Chondrocyte (in vitro differentiated cells): ENCODE measurements at regions not wholly inside any gene's neighbourhood (a gene's known extent, or its start where the extent isn't known, plus 50 kb on each side); places are given as distances from the start of the nearest gene placed in this dataset.

Experiments used
- DNase-seq: peaks from one replicate; pipeline ENCODE4 v3.0.0; 2021; ENCODE audit warnings: mixed read lengths, low spot score
- H3K27ac Mint-ChIP-seq: one replicate; pipeline ENCODE4 v1.8.0; 2021; ENCODE audit warnings: mild to moderate bottlenecking, moderate library complexity, mixed read lengths; ENCODE audit not compliant: unreplicated experiment
- H3K27me3 Mint-ChIP-seq: 2 replicates; pipeline ENCODE4 v1.8.0; 2021; ENCODE audit warnings: low read depth, mixed read lengths
- H3K36me3 Mint-ChIP-seq: 2 replicates; pipeline ENCODE4 v1.8.0; 2021; ENCODE audit warnings: low read depth, mixed read lengths
- H3K4me1 Mint-ChIP-seq: 2 replicates; pipeline ENCODE4 v1.8.0; 2021; ENCODE audit warnings: low read depth, mild to moderate bottlenecking, mixed read lengths
- H3K4me3 Mint-ChIP-seq: one replicate; pipeline ENCODE4 v1.8.0; 2021; ENCODE audit warnings: mild to moderate bottlenecking, moderate library complexity, mixed read lengths; ENCODE audit not compliant: unreplicated experiment
- H3K9me3 Mint-ChIP-seq: 2 replicates; pipeline ENCODE4 v1.8.0; 2021; ENCODE audit warnings: low read depth, mixed read lengths
- CTCF ChIP-seq: fragments of 200-600 bp; sonication (generic); IDR thresholded peaks from 2 replicates; pipeline ENCODE4 v1.5.0; 2021; ENCODE audit warnings: antibody characterized with exemption, mild to moderate bottlenecking, moderate library complexity

GRCh38 chr10:43710772-43711471 lies 62.2 kb upstream of the ZNF32 start:
- Mint-ChIP-seq H3K27ac (no peak overlapping the region), H3K4me1 (peaks cover 17% of the 10 kb centered on the region), H3K27me3 (no peaks in the 10 kb centered on the region), H3K9me3 (no peaks in the 10 kb centered on the region), H3K4me3 (no peak overlapping the region), H3K36me3 (no peaks in the 10 kb centered on the region)
- no peak for TF ChIP-seq CTCF
- DNase-seq, result no peak

GRCh38 chr10:43708262-43708661 lies 59.6 kb upstream of the ZNF32 start:
- no peak for DNase-seq
- Mint-ChIP-seq H3K36me3 (no peaks in the 10 kb centered on the region), H3K27ac (no peak overlapping the region), H3K4me1 (peaks cover 17% of the 10 kb centered on the region), H3K9me3 (no peaks in the 10 kb centered on the region), H3K4me3 (no peak overlapping the region), H3K27me3 (no peaks in the 10 kb centered on the region)
- TF ChIP-seq CTCF, result no peak

DNA sequence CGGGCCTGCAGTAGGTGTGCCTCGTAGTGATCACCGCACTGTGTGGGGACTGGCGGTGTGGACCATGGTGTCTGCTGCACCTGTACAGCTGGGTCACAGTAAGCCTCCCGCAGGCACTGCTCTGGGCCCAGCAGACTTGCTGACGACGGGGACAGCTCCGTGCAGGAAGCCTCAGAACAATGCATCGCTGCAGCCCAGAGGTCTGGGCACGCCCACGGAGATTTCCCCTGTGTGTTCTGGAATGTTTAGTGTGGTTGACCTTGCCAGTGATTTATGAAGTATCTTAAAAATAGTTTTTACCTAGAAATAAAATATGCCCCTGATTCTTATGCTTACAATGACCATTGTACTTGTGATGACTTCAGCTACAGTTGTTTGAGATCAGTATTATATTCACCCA lies 59.1 kb upstream of the ZNF32 start:
- TF ChIP-seq CTCF, result no peak
- peaks cover 17% of the 10 kb centered on the region for H3K4me1 Mint-ChIP-seq
- no peak overlapping the region for H3K4me3 Mint-ChIP-seq
- H3K9me3 Mint-ChIP-seq, result no peaks in the 10 kb centered on the region
- no peak for DNase-seq
- no peaks in the 10 kb centered on the region for H3K36me3 Mint-ChIP-seq
- H3K27me3 Mint-ChIP-seq, result no peaks in the 10 kb centered on the region
- no peak overlapping the region for H3K27ac Mint-ChIP-seq

DNA sequence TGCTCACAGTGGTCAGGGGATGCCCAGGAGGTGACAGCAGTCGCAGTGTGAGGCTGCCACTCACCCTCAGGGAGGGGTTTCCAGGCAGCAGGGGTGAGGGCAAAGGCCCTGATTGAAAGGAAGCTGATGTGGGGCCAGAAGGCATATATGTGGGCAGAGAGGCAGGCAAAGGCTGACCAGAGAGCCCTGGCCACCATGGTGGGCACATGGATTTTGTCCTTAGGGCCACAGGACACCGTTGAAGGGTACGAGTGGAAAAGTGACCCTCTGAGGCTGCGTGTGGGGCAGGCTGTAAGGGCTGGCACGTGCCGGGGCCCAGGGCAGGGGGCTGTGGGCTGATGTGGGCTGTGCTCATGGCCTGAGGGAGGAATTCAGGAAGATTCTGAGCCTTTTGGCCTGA lies 57.5 kb upstream of the ZNF32 start:
- Mint-ChIP-seq H3K27me3 (no peaks in the 10 kb centered on the region), H3K36me3 (no peaks in the 10 kb centered on the region), H3K4me3 (no peak overlapping the region), H3K9me3 (no peaks in the 10 kb centered on the region), H3K4me1 (peaks cover 17% of the 10 kb centered on the region), H3K27ac (no peak overlapping the region)
- TF ChIP-seq CTCF, result no peak
- DNase-seq, result no peak

DNA sequence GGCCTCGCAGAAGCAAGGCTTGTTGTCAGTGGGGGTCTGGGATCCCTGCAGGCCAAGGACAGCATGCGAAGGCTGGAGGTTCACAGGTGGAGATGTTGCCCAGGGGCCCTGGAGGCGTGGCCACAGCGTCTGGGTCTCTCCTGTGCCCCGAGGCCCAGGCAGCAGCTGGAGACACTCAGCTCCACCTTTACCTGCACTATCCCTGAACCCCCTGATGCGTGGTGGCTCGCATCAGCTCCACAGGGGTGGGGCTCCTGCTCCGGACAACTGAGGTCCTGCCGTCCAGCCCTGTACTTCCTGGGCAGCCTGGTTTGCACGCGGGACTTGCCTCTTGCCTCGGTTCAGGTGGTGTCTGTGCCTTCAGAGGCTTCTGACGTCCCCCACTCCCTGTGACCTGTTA lies 54.6 kb upstream of the ZNF32 start:
- H3K4me1 Mint-ChIP-seq, result peaks cover 15% of the 10 kb centered on the region

More for the DNA sequence above, 54.6 kb upstream of the ZNF32 start:
- H3K4me3 Mint-ChIP-seq, result no peak overlapping the region
- H3K9me3 Mint-ChIP-seq, result no peaks in the 10 kb centered on the region
- no peak overlapping the region for H3K27ac Mint-ChIP-seq
- TF ChIP-seq CTCF, result no peak
- DNase-seq, result no peak
- H3K36me3 Mint-ChIP-seq, result no peaks in the 10 kb centered on the region
- H3K27me3 Mint-ChIP-seq, result no peaks in the 10 kb centered on the region
